Trophoblast cell (in vitro differentiated cells and primary cell): ENCODE measurements at regions not wholly inside any gene's neighbourhood (a gene's known extent, or its start where the extent isn't known, plus 50 kb on each side); places are given as distances from the start of the nearest gene placed in this dataset.
"Not testable (repeated sequence)": the region's sequence is repeated elsewhere in the genome, so short reads cannot be mapped to it uniquely, and the experiment has no call there.

Source experiments
- DNase-seq, 2 donors: peaks; one replicate each; pipeline ENCODE4 v3.0.0-alpha.2; 2016
- H2AFZ ChIP-seq: 2 replicates; pipeline ENCODE4 v1.6.1; 2013; ENCODE audit warnings: low read length, moderate library complexity, mild to moderate bottlenecking; ENCODE audit not compliant: insufficient read depth, poor library complexity
- H2AK5ac ChIP-seq: 2 replicates; pipeline ENCODE4 v1.6.1; 2013; ENCODE audit warnings: mild to moderate bottlenecking, low read length
- H2BK120ac ChIP-seq: 2 replicates; pipeline ENCODE4 v1.6.1; 2013; ENCODE audit warnings: low read length, mild to moderate bottlenecking, moderate library complexity; ENCODE audit not compliant: insufficient read depth, poor library complexity
- H2BK12ac ChIP-seq: 2 replicates; pipeline ENCODE4 v1.6.1; 2013; ENCODE audit warnings: mild to moderate bottlenecking, low read length, moderate library complexity
- H2BK5ac ChIP-seq: 2 replicates; pipeline ENCODE4 v1.6.1; 2013; ENCODE audit warnings: low read length, low read depth, moderate library complexity, mild to moderate bottlenecking; ENCODE audit not compliant: poor library complexity
- H3K14ac ChIP-seq: 2 replicates; pipeline ENCODE4 v1.6.1; 2013; ENCODE audit warnings: mild to moderate bottlenecking, low read length
- H3K18ac ChIP-seq: 2 replicates; pipeline ENCODE4 v1.6.1; 2013; ENCODE audit warnings: mild to moderate bottlenecking, low read length
- H3K23ac ChIP-seq: 2 replicates; pipeline ENCODE4 v1.6.1; 2013; ENCODE audit warnings: low read length
- H3K27ac ChIP-seq: 2 replicates; pipeline ENCODE4 v1.5.1; 2013; ENCODE audit warnings: low read depth, mild to moderate bottlenecking, inconsistent platforms, low read length, moderate library complexity
- H3K27me3 ChIP-seq: 2 replicates; pipeline ENCODE4 v1.6.1; 2013; ENCODE audit warnings: inconsistent platforms, mild to moderate bottlenecking, low read length, moderate library complexity; ENCODE audit not compliant: insufficient read depth
- H3K36me3 ChIP-seq, 2 experiments: 1 replicate in 1 of 2; 2 replicates in 1 of 2; pipeline ENCODE4 v1.6.1; 2013; ENCODE audit warnings: low read length in 2 of 2, mild to moderate bottlenecking in 2 of 2, moderate library complexity in 1 of 2; ENCODE audit not compliant: insufficient read depth in 2 of 2, control insufficient read depth in 1 of 2
- H3K4ac ChIP-seq: 2 replicates; pipeline ENCODE4 v1.6.1; 2013; ENCODE audit warnings: low read depth, mild to moderate bottlenecking, low read length, moderate library complexity
- H3K4me1 ChIP-seq, 2 experiments: 1 replicate in 1 of 2; 2 replicates in 1 of 2; pipeline ENCODE4 v1.6.1; 2013; ENCODE audit warnings: low read length in 2 of 2, mild to moderate bottlenecking in 2 of 2, moderate library complexity in 1 of 2; ENCODE audit not compliant: insufficient read depth in 2 of 2, control insufficient read depth in 1 of 2
- H3K4me2 ChIP-seq: 2 replicates; pipeline ENCODE4 v1.6.1; 2013; ENCODE audit warnings: inconsistent platforms, mild to moderate bottlenecking, low read length, moderate library complexity
- H3K4me3 ChIP-seq: 2 replicates; pipeline ENCODE4 v1.5.1; 2013; ENCODE audit warnings: mild to moderate bottlenecking, low read depth, low read length, inconsistent platforms
- H3K79me1 ChIP-seq: one replicate; pipeline ENCODE4 v1.6.1; 2013; ENCODE audit warnings: low read length
- H3K79me2 ChIP-seq: 2 replicates; pipeline ENCODE4 v1.6.1; 2013; ENCODE audit warnings: low read length, mild to moderate bottlenecking; ENCODE audit not compliant: control insufficient read depth, insufficient read depth, poor library complexity
- H3K9ac ChIP-seq: 2 replicates; pipeline ENCODE4 v1.6.1; 2013; ENCODE audit warnings: mild to moderate bottlenecking, low read length
- H3K9me3 ChIP-seq: 2 replicates; pipeline ENCODE4 v1.6.1; 2013; ENCODE audit warnings: low read depth, mild to moderate bottlenecking, control low read depth, inconsistent platforms, low read length; ENCODE audit not compliant: insufficient read depth
- H4K12ac ChIP-seq: 2 replicates; pipeline ENCODE4 v1.6.1; 2013; ENCODE audit warnings: low read depth, mild to moderate bottlenecking, low read length, moderate library complexity
- H4K8ac ChIP-seq: 2 replicates; pipeline ENCODE4 v1.6.1; 2013; ENCODE audit warnings: low read depth, mild to moderate bottlenecking, low read length, moderate library complexity
- H4K91ac ChIP-seq: one replicate; pipeline ENCODE4 v1.6.1; 2013; ENCODE audit warnings: low read depth, mild to moderate bottlenecking, low read length, moderate library complexity
- WGBS: extraction: QIAGEN DNeasy Blood & Tissue Kit; methylation state at CpG from one replicate; pipeline ENCODE4 v1.1.7; 2013; ENCODE audit warnings: missing lambda C conversion rate; ENCODE audit not compliant: insufficient read length, insufficient coverage; ENCODE audit errors: extremely low coverage; 5-methylcytosine and 5-hydroxymethylcytosine counted together

GRCh38 chr15:54789376-54789775 is 407.4 kb downstream of the RSL24D1 start:
- no peak overlapping the region for H4K91ac ChIP-seq
- H2AK5ac ChIP-seq: no peak overlapping the region
- no peak overlapping the region for H3K18ac ChIP-seq
- no peaks in the 10 kb centered on the region for H3K36me3 ChIP-seq
- no CpG with 5 or more reads among the region's 2 CpGs for WGBS
- no peak overlapping the region for H2BK12ac ChIP-seq
- no peaks in the 10 kb centered on the region for H3K9me3 ChIP-seq
- H2BK120ac ChIP-seq: no peak overlapping the region
- no peak overlapping the region for H4K8ac ChIP-seq
- no peak overlapping the region for H3K9ac ChIP-seq
- DNase-seq: no peak
- no peaks in the 10 kb centered on the region for H3K79me2 ChIP-seq
- H3K23ac ChIP-seq: no peak overlapping the region
- no peak overlapping the region for H3K4me2 ChIP-seq
- H3K4me1 ChIP-seq: no peaks in the 10 kb centered on the region
- no peak overlapping the region for H3K14ac ChIP-seq
- no peaks in the 10 kb centered on the region for H3K27me3 ChIP-seq
- H4K12ac ChIP-seq: no peak overlapping the region
- H2AFZ ChIP-seq: no peak overlapping the region
- H3K4me3 ChIP-seq: no peak overlapping the region
- H3K27ac ChIP-seq: no peak overlapping the region
- no peak overlapping the region for H2BK5ac ChIP-seq
- no peaks in the 10 kb centered on the region for H3K79me1 ChIP-seq
- H3K4ac ChIP-seq: no peak overlapping the region

GRCh38 chr15:54781220-54781619 is 415.5 kb downstream of the RSL24D1 start:
- not testable (repeated sequence) for H3K18ac ChIP-seq, H4K8ac ChIP-seq, H3K79me2 ChIP-seq, H4K12ac ChIP-seq, H2BK5ac ChIP-seq, H3K23ac ChIP-seq, H3K14ac ChIP-seq, H3K4me2 ChIP-seq, H3K9me3 ChIP-seq, H2BK12ac ChIP-seq, H2BK120ac ChIP-seq, H3K9ac ChIP-seq, H2AK5ac ChIP-seq, H3K27me3 ChIP-seq, H3K27ac ChIP-seq, H3K4me3 ChIP-seq, H4K91ac ChIP-seq, H2AFZ ChIP-seq, H3K4ac ChIP-seq, H3K79me1 ChIP-seq, DNase-seq, H3K4me1 ChIP-seq, H3K36me3 ChIP-seq
- no CpG with 5 or more reads among the region's 26 CpGs for WGBS

- no peak overlapping the region for H3K14ac ChIP-seq
- no peak overlapping the region for H3K27ac ChIP-seq
- no peak overlapping the region for H2AK5ac ChIP-seq
- H2BK120ac ChIP-seq: no peak overlapping the region
- H3K4me3 ChIP-seq: no peak overlapping the region
- H2BK5ac ChIP-seq: no peak overlapping the region
- no peaks in the 10 kb centered on the region for H3K79me1 ChIP-seq
- no peak overlapping the region for H2AFZ ChIP-seq
- no peak overlapping the region for H3K4ac ChIP-seq
- no peaks in the 10 kb centered on the region for H3K36me3 ChIP-seq
- WGBS: no CpG with 5 or more reads among the region's 1 CpG
- no peak overlapping the region for H4K12ac ChIP-seq
- no peak overlapping the region for H3K23ac ChIP-seq
- DNase-seq: no peak
- no peaks in the 10 kb centered on the region for H3K4me1 ChIP-seq
- no peak overlapping the region for H4K8ac ChIP-seq
- H3K4me2 ChIP-seq: no peak overlapping the region
- H4K91ac ChIP-seq: no peak overlapping the region
- no peaks in the 10 kb centered on the region for H3K9me3 ChIP-seq
- H3K27me3 ChIP-seq: no peaks in the 10 kb centered on the region
- no peak overlapping the region for H3K9ac ChIP-seq
- H3K79me2 ChIP-seq: no peaks in the 10 kb centered on the region
- H3K18ac ChIP-seq: no peak overlapping the region
- H2BK12ac ChIP-seq: no peak overlapping the region
Observed at GRCh38 chr15:54779271-54779670, 417.5 kb downstream of the RSL24D1 start.

- Histone ChIP-seq H3K36me3 (no peaks in the 10 kb centered on the region), H3K4me2 (no peak overlapping the region), H2AK5ac (no peak overlapping the region), H3K27ac (no peak overlapping the region), H3K79me2 (no peaks in the 10 kb centered on the region), H3K18ac (no peak overlapping the region), H3K4me1 (no peaks in the 10 kb centered on the region), H4K8ac (no peak overlapping the region), H4K12ac (no peak overlapping the region), H2AFZ (no peak overlapping the region), H3K4me3 (no peak overlapping the region), H4K91ac (no peak overlapping the region), H3K9me3 (no peaks in the 10 kb centered on the region), H3K79me1 (no peaks in the 10 kb centered on the region), H2BK120ac (no peak overlapping the region), H2BK12ac (no peak overlapping the region), H3K9ac (no peak overlapping the region), H3K4ac (no peak overlapping the region), H3K27me3 (no peaks in the 10 kb centered on the region), H3K14ac (no peak overlapping the region), H3K23ac (no peak overlapping the region), H2BK5ac (no peak overlapping the region)
- no CpG with 5 or more reads among the region's 2 CpGs for WGBS
- no peak for DNase-seq
Observed at GRCh38 chr15:54776410-54776809, 420.3 kb downstream of the RSL24D1 start.
